GM19438 (cell line): ENCODE measurements at regions not wholly inside any gene's neighbourhood (a gene's known extent, or its start where the extent isn't known, plus 50 kb on each side); places are given as distances from the start of the nearest gene placed in this dataset.
"Not testable (repeated sequence)": the region's sequence is repeated elsewhere in the genome, so short reads cannot be mapped to it uniquely, and the experiment has no call there.

Source experiments
- ATAC-seq: cut with Tn5 transposase; IDR thresholded peaks from one replicate; pipeline ENCODE4 v1.9.1; 2021; ENCODE audit warnings: low read depth; ENCODE audit not compliant: unreplicated experiment

DNA sequence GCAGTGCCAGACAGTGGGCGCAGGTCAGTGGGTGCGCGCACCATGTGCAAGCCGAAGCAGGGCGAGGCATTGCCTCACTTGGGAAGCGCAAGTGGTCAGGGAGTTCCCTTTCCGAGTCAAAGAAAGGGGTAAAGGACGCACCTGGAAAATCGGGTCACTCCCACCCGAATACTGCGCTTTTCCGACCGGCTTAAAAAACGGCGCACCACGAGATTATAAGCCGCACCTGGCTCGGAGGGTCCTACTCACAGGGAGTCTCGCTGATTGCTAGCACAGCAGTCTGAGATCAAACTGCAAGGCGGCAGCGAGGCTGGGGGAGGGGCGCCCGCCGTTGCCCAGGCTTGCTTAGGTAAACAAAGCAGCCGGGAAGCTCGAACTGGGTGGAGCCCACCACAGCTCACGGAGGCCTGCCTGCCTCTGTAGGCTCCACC lies 77.9 kb downstream of the NR4A2 start:
- ATAC-seq: not testable (repeated sequence)

DNA sequence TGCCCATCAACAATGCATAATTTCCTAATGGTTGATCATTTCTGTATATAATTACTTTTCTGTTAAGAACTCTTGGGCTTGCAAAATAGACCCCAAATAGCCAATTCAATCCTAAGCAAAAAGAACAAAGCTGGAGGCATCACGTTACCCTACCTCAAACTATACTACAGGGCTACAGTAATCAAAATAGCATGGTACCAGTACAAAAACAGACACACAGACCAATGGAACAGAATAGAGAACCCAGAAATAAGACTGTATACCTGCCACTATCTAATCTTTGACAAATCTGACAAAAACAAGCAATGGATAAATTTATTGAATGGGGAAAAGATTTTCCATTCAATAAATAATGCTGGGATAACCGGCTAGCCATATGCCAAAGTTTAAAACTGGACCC lies 78.8 kb downstream of the NR4A2 start:
- no peak for ATAC-seq

DNA sequence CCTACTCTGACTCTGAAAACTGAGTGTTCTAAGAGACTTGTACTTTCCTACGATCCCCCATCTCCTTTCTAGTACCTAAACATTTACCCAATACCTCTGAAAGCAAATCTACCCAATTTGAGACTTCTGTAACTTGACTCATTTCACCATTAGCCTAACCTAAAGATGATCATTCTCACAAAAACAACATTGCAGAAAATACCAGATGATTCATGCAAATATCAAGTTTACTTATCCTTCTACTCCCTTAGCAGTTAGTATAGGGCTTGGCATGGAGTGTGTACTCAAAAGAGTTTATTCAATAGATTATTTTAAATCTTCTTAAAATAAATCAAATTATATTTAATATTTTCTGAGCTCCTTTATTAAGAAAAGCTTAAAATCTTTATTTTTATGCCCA lies 89.6 kb downstream of the NR4A2 start:
- no peak for ATAC-seq

DNA sequence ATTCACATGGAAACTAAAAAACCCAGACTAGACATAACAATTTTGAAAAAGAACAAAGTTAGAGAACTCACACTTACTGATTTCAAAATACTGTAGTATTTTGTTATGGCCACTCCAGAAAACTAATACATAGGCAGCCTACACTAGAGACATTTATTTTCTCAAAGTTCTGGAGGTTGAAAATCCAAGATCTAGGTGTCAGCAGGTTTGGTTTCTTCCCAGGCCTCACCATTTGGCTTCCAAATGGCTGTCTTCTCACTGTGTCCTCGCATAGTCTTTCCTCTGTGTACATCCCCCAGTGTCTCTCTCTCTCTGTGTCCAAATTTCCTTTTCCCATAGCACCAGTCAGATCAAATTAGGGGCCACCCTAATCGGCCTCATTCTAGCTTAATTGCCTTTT lies 95.0 kb downstream of the NR4A2 start:
- no peak for ATAC-seq

DNA sequence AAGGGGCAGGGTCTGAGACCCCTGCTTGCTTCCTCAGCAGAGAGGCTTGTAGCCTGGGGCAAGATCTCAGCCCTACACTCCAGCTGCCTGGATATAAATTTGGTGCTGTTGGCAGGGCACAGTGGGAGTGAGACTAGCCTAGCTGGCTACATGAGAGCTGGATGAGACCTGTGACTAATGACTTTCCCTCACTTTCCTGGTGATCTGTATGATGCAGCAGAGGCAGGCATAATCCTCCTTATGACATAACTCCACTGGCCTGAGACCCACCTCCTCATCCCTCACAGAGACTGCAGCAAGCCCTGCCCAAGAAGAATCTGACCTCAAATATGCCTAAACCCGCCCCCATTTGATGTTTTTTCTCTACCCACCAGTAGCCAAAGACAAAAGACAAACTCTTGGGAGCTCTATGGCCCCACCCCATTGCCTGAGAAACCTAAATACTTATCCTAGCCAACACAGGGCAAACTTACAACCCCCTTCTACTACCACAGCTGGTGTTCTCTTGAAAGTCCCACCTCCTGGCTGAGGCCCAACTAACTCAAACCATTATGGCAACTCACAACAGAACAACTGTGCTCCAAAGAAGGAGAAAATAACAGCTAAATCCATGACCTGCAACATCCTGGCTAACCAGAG lies 102.7 kb downstream of the NR4A2 start:
- ATAC-seq: no peak

DNA sequence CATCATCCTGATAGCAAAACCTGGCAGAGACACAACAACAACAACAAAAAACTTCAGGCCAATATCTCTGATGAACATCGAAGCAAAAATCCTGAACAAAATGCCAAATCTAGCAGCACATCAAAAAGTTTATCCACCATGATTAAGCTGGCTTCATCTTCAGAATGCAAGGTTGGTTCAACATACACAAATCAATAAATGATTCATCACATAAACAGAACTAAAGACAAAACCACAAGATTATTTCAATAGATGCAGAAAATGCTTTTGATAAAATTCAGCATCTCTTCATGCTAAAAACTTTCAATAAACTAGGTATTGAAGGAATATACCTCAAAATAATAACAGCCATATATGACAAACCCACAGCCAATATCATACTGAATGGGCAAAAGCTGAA lies 109.2 kb downstream of the NR4A2 start:
- ATAC-seq: not testable (repeated sequence)

DNA sequence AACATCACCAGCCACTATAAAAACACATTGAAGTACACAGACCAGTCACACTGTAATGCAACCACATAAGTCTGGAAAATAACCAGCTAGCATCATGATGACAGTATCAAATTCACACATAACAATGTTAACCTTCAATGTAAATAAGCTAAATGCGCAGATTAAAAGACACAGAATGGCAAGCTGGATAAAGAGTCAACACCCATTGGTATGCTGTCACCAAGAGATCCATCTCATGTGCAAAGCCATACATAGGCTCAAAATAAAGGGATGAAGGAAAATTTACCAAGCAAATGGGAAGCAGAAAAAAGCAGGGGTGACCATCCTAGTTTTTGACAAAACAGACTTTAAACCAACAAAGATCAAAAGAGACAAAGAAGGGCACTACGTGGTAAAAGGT lies 110.8 kb downstream of the NR4A2 start:
- ATAC-seq: no peak

DNA sequence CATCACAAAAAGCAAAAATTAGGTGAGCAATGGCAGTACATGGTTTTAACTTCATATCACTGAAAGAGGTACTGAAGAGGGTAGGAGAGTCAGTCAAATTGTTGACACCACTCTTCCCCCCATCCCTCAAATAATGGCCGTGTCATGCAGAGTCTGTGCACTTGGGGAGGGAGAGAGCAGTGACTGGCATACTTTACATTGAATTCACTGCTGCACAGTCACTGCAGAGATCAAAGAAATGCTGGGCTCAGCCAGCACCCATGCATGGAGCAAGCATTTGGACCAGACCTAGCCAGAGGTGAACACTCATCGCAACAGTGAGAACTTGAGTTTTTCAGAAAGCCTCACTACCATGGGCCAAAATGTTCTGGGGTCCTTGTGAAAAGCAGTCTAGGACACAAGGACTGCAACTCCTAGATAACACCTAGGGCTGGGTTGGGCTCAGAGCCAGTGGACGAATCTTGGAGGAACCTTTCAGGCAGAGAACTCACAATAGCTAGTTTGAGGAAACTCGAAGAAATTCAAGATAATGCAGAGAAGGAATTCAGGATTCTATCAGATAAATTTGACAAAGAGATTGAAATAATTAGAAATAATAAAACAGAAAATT lies 112.9 kb downstream of the NR4A2 start:
- ATAC-seq: no peak

DNA sequence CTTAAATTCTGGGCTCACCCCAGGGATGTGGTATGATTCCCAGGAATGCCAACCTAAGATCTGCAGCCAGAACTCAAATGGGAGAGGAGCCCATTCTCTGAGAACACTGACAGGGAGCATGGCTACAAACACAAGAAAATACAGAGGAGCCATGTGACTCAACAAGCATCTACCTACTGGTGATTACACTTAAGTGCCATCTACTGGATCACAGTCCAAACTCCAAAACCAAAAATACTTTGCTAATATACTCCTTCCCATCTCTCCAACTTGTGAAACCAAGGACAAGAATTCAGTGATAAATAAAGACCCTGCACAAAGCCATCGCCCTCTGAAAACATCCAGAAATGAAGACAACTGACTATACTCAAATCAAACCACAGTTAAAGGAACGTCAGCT lies 116.9 kb downstream of the NR4A2 start:
- no peak for ATAC-seq

DNA sequence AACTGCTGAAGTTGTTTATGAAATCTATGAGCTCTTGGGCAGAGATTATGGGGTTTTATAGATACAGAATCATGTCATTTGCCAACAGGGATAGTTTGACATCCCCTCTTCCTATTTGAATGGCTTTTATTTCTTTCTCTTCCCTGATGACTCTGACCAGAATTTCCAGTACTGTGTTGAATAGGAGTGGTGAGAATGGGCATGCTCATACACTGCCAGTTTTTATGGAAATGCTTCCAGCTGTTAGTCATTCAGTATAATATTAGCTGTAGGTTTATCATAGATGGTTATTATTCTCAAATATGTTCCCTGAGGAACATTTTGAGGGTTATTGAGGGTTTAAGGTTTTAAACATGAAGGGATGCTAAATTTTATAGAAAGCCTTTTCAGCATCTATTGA lies 121.2 kb downstream of the NR4A2 start:
- ATAC-seq: no peak

DNA sequence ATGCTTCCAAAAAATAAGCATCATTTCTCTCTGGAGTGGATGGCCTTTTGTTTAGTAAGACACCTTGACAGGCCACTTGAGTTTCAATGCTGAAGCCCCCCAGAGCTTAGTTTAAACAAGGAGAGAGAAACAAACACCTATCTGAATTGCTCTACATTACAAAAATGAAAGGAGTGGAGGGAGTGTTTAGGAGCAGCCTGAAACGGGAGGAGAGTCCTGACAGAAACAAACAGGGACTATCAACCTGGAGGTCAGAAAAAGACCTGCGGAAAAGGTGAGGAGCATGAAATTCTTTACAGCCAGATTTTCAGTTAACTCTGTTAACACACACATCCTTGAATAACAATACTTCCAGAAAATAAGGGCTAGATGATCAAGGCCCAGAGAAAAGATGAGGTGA lies 126.2 kb downstream of the NR4A2 start:
- ATAC-seq: no peak

DNA sequence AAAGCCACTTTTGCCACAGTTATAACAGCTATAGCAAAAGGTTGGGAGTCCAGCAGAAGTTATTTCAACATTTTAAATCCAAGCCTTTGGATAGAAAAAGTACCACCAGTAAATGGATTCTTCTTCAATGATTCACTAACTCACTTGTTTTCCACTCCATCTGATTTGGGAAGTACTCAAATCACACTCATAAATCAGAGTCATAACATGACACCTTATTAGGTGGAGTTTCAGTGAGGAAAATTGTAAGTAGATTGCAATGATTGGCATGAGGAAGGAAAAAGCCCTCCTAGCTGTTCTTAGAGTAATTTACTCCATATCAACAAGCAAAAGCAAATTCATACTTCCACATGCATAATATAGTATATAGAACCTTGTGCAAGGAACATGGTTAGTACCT lies 132.9 kb downstream of the NR4A2 start:
- ATAC-seq: no peak

DNA sequence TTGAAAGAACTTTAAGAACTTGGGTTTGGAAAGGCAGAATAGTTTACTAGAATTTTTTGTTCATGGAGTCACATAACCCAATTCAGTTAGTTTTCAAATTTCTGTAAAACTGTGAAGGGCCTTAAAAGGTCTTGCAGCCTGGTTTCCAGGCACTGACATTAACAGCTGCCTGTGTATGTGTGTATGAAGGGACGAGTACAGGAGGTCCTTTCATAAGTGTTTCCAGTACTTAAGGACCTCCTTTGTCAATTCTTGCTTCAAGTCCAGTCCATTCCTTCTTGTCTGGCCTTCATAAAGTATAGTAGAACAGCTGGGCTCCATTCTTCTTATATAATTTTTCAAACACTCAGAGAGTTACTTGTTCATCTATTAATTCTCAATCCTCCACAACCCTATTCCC lies 136.5 kb downstream of the NR4A2 start:
- no peak for ATAC-seq

DNA sequence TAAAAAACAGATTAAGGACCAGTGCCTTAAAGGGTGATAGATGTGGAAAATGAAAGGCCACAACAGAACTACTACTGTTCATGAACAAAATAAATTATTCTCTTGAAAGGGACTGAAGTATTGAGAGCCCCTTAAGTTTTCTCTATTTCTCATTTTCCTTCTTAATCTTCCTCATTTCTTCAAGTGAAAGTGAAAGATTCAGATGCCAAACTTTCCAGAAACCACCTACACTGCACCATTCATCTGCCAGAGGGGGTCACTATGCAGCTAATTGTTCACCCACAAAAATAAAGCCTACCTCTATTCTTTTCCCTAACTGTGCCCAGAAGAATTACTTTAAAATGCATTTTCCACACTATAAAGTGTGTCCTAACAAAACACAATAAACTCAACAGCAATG lies 140.1 kb downstream of the NR4A2 start:
- ATAC-seq: no peak

DNA sequence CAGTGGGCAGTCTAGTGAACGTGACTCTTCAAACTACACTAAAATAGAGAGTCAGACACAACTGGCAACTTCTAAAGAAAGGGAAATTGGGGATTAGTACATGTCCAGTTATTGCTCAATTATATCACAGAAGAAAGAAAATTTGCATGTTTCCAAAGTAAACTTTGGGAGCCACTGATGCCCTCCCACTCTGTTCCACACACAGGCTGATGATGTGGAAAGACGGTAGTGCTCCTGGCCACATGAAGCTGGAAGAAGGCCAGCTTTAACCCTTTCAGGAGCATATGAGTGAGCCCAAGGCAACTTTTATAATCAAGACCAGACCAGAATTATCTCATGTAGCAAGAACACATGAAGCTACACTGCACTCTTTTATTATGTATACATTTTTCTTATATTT lies 141.0 kb downstream of the NR4A2 start:
- no peak for ATAC-seq

DNA sequence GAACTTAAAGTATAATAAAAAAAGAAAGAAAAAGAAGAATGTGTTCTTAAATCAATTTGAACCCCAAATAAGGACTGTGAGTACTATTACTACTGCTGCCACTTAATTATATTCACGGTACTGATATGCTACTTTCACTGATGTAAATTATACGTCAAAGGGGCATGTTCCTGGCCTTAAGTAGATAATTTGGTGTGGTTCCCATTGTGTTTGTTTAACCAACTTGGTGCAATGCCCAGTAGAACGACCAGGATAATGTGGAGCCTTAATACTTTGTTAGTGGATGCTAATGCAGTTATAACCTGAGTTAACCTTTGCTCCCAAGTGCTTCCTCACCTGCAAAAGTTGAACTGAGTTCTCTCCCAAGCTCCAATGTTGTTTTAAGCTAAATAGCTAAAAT lies 142.0 kb downstream of the NR4A2 start:
- ATAC-seq: no peak

DNA sequence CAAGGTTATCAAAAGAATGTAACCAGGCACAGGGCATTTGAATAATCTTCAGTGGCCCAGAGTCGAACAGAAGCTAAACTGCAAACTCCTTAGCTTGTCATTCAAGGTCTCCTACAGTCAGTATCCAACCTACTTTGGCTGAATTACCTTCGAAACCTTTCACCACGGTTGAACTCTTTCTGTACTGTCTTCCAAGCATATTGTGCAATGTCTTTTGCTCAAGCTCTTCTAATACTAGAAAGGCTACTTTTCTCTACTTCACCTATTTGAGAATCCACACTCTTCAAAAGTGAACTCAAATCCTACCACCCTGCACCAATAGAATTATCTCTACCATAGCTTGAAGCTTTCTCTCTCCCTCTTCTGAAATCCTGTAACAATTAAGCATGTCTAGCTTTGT lies 142.9 kb downstream of the NR4A2 start:
- ATAC-seq: no peak

DNA sequence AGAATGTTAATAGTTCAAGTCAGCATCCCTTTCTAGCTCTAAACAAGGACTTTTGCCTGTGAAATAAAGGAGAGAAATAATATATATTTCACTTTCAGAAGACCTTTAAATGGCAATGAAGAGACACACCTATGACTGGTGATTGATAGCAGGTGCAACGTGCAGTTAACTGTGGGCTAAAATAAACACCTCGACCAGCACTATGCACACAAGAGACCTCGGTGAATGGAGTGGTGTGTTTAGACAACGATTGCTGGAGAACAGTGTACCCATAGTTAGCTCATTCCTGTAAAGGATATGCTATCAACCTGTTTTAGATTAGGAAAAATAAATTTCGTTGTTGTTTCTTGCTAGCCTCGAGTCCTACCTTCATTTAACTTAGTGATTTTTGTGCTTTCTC lies 143.4 kb downstream of the NR4A2 start:
- ATAC-seq: no peak

DNA sequence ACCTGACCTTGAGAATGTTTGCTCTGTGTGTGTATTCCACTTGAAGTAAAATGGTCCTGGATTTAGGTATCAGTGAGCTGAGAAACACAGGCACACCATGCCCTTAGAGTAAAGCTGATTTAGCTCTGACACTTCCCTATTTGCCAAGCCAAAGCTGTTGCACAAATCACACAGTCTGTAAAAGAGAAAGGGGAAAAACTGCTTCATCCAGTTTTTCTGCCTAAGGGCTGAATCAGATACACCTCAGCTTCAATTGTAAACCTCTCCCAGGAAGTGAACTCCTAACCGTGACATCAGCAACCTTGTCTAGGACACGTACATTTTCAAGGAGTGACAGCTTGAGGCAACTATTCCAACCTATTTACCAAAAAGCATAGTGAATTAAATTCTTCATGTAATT lies 150.4 kb downstream of the NR4A2 start:
- no peak for ATAC-seq

DNA sequence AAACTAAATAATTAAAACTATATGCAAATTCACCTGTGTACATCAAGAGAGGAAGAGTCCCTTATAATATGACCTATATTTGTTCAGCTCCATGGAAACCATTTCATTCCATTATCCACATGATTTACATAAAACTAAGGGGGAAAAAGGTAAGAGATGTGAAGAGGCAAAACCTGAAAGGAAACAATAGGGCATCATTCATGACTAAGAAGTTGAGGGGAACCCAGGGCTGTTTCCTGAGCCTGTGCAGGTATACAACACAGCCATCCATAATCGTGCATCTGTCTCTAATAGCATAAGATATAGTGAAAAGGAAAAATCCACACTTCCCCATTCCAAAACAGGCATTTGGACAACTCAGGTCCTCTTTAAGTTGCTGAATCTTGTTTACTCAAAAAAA lies 151.3 kb downstream of the NR4A2 start:
- no peak for ATAC-seq

DNA sequence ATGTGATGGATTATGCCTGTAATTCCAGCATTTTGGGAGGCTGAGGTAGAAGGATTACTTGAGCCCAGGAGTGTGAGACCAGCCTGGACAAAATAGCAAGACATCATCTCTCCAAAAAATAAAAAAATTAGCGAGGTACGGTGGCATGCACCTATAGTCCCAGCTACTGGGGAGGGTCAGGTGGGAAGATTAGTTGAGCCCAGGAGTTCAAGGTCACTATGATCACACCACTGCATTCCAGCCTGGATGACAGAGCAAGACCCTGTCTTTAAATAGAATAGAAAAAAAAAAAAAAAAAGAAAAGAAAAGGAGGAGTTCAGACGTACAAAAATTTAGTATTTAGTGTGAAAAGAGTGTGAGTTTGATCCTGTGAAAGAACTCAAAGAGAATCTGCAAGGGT lies 154.9 kb downstream of the NR4A2 start:
- no peak for ATAC-seq

DNA sequence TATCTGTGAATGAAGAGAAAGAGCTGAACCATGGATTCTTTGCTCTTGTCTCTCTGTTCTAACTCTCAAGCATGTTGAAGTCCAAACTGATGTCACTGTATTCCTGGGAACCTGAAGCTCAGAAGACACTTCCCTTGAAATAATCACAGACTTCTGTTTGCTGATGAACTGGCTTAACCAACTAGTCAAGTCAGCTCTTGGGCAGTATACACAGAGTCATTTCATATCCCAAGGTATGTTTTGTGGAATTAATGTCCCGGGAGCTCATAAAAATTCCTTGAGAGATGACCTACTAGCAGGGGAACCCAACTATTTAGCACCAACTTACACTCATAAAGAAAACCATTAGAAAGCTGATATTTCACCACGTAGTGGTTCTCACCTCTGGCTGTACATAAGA lies 156.6 kb downstream of the NR4A2 start:
- no peak for ATAC-seq

DNA sequence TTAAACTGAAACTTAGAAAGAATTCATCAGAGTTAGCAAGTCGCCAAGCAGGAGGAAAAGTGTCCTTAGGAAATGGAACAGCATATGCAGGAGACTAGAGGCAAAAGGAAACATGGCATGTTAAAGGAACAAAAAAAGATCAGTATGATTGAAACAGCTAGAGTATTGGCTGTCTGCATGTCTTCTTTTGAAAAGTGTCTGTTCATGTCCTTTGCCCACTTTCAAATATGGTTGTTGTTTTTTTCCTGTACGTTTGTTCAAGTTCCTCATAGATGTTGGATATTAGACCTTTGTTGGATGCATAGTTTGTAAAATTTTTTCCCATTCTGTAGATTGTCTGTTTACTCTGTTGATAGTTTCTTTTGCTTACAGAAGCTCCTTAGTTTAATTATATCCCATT lies 161.6 kb downstream of the NR4A2 start:
- no peak for ATAC-seq
